SHP77 treated with DMSO at 0.1 percent for 48 hours (cell line): ENCODE measurements at regions not wholly inside any gene's neighbourhood (a gene's known extent, or its start where the extent isn't known, plus 50 kb on each side); places are given as distances from the start of the nearest gene placed in this dataset.
"Not testable (repeated sequence)": the region's sequence is repeated elsewhere in the genome, so short reads cannot be mapped to it uniquely, and the experiment has no call there.

Experiments used
- DNase-seq: peaks from one replicate; lab custom pipeline; 2025; lab: John Stamatoyannopoulos, UW

DNA sequence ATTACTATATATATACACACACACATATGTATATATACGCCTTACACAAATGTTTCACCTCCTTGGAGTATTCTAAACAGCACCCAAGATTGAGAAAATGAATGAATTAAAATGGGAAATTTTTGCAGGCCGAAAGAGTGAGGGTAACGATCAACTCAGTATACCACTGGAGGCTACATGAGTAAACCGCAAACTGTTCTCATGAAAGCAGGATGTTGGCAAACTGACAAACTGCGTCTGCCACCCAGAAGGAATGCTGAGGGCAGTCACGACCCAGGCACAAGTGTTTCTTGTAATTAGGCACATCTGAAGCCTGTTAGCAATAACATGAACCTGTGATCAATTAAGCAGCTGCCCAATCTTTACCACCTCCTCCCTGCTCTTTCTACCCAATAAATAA lies 666.5 kb downstream of the TDRD15 start:
- not testable (repeated sequence) for DNase-seq

DNA sequence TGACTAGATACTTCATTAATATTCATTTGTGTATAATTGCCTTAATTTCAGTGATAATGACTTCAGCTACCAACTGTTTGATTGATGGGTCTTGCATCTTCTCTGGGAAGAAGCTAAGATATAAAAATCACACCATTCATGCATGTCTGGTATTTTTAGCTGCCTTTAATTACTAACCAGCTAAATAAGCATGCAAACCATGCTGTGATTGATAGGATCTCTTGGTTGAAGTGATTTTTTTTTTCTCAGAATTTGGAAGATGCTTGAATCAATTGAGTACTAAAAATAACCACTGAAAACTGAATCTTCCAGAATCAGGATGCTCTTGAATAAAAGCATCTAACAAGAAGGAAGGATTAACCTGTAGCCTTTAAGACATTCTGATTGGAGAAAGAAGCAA lies 668.8 kb downstream of the TDRD15 start:
- no peak for DNase-seq

DNA sequence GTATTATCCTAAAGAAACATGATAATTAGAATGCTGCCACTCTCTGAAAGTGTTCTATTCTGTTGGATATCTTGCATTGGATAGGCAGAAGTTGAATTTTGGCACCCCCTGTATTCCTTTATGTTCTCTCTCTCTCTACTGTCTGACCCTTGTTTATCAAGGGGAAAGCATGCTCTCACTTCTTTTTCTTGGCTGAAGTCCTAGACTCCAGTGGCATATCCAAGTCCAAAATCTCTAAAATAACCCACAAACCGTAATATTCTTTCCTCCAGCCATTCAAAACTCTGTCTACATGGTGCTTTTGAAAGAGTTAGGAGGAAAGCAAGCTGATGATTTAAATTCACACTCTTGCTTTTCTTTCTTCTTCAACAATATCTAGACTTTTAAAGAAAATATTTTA lies 669.7 kb downstream of the TDRD15 start:
- DNase-seq = no peak

DNA sequence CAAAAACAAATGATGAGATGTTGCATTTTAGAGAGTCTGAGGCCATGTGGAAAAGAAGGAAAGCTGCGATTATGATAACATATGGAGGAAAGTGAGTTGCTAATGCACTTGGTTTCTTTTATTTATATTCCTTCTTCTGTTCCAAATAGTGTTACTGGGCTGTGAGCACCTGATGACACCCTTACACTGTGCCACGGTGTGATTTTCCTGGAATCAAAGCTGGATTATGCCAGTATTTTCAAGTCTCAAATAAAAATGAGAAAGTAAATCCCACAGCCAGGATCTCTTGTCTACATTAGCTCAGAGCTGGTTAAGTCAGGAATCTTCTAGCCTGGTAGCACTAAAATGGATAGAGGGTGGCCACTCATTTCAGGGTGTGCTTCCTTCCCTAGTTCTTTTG lies 670.8 kb downstream of the TDRD15 start:
- no peak for DNase-seq

DNA sequence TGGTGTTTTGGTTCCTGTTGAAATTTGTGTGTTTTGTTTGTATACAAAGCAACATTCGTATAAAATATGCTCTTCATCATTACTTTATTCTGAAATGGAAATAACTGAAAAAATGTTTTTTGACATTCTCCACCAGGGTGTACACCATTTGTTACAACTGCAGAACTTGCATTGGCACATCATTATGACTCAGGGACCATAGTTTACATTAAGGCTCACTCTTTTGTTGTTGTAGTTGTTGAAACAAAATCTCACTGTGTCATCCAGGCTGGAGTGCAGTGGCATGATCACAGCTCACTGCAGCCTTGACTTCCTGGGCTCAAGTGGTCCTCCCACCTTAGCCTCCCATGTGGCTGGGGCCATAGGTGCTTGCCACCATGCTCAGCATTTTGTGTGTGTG lies 676.6 kb downstream of the TDRD15 start:
- no peak for DNase-seq

DNA sequence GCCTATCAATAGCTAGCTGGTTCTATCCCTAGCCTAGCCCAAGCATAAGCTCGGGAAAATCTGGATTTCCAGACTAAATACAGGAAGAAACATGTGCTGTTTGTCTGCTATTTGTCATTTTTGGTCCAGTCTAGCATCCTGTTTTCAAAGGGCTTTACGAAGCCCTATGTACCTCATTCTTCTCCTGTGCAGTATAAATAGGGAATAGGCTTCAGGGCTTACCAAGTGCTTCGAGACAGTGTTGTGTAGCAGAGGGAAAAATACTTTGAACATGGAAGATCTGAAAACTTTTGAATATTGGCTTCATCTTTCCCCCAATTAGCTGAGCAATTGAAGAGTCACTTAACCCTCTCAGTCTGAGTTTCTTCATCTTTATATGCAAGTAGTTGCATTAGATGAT lies 679.8 kb downstream of the TDRD15 start:
- DNase-seq = no peak

DNA sequence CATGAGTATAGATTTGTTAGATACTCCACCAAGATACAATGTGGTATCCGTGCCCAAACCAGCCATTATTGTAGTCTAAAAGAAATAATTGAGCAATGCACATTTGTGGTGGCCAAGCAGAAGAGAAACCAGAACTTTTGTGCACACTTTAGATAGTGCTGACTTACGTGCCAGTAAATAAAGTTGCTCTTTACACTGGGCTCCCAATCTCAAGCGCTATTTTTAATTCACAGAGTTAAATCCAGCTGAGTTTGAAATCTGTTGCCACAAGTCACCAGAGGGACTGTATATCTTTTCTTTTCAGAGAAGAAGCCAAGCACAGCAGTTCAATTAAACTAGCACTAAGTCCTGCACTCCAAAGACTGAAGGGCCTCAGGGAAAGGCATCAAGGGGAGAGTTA lies 680.4 kb downstream of the TDRD15 start:
- DNase-seq = no peak

DNA sequence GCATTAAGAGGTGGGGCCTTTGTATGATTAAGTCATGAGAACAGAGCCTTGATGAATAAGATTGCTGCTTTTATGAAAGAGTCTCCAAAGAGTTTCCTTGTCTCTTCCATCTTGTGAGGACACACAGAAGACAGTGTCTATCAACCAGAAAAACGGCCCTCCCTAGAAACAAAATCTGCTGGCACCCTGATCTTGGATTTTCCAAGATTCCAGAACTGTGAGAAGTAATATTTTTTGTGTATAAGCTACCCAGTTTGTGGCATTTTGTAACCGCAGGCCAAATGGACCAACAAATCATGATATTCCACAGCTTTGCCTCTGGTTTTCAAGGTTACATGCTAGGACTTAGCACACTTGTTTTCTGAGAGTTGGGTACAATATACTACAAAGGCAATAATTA lies 687.8 kb downstream of the TDRD15 start:
- DNase-seq = no peak

DNA sequence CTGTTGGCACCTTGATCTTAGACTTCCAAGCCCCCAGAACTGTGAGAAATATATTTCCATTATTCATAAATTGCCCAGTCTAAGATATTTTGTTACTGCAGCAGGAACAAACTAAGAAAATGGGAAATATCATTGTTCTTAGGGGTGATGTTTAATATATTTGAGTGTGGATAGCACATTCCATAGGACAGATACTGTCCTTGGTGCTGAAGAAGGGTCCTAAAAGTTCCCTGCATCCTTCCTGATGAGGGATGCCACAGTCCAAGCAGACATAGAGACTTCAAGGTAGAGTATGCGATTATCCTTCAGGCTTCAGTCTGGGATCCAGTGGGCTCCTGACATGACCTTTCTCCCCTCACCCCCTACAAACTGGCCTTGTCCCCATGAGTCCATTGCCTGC lies 689.0 kb downstream of the TDRD15 start:
- DNase-seq = no peak

DNA sequence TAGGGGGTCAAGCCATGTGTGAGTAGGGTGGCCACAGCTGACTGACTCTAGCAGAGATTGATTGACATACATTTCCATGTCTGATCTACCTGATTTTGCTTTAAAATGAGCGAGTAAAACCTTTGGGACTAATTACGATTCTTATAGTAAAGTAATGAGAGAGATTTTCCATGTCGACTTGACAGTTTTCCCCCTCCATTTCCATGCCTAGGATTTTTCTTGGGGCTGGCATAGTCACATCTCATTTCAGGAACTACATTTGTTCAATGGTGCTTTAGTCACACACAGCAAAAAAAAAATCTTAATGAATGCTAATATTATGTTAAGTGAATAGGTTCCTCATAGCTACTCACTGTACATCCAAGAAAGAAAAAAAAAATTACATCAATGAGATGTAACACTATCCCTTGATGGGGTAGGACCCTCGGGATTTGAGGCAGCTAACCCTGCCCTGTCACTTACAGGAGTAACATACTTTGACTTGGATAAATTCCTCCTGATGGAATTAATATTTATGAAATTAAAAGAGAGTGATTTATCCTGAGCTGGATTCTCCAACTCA lies 690.9 kb downstream of the TDRD15 start:
- no peak for DNase-seq

DNA sequence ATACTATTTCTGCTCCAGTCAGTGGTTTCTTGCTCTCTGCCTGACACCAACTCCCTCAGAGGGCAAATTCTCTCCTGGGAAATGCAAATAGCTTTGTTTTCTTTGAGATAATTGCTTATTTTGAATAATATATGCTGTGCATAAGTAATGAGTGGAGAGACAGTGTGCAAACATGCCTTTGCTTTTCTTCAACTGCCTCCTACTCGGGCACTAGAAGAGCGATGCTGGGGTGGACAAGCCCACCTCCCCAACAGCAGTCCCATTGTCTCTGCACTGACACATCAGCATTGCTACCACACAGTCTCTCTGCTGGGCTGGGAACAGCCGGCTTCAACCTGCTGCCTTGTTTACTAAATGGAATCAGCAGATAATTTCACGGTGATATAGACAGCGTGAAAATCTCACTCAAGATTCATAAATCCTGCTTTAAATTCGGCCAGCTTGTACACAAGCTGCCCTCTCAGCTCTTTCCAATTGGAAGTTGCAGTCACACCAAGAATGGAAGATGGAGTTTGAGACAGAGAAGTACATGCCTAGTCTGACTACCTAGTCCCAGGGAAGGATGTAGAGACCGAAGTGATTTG lies 694.5 kb downstream of the TDRD15 start:
- DNase-seq = no peak

DNA sequence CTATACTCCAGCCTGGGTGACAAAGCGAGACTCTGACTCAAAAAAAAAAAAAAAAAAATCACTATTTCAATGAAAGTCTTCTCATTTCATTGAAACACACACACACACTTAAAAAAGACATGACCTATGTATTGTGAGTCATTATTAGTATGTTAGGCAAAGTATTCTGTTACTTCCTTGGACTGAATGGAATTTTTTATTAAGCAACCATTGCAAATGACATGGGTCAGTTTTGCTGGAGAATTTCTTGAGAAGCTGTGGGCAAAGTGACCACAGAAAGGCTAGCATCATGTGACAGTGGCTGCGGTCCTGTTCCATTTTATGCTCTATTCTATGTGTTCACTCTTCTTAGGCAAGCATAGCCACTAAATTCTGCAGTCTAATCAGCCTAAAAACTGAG lies 695.7 kb downstream of the TDRD15 start:
- DNase-seq = no peak

DNA sequence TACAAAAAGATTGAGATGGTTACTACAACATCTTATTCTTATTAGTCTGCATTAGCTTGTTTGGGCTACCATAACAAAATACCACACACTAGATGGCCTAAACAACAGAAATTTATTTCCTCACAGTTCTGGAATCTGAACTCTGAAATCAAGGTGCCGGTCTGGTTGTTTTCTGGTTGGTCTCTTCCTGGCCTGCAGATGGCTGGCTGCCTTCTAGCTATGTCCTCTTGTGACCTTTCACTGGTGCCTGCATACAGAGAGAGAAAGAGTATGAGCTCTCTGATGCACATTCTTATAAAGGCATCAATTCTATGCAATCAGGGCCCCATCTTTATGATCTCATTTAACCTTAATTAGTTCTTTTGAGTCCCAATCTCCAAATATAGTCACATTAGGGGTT lies 696.5 kb downstream of the TDRD15 start:
- no peak for DNase-seq

DNA sequence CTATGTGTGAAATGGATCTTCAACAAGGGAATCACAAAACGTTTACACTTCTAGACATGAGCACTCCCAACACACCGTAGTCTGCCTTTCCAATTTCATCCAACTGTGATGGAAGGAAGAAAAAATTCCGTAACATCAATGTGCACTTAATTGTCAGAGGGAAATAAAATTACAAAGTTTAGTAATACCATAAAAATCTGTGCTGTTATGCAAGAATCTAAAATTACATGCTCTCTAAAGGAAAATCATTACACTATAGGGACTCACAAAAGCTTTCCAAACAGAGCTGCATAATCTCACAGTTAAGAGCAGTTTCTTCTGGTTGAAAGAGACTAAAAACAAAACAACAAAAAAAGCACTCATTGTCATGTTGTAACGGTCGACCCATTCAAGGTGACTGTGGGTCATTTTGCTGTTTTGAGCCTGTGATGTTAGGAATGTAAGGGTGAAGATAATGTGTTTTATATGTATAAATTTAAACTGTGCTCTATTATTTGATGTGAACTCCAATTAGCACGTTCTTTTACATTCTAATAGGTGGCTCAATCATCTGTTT lies 698.0 kb downstream of the TDRD15 start:
- no peak for DNase-seq

DNA sequence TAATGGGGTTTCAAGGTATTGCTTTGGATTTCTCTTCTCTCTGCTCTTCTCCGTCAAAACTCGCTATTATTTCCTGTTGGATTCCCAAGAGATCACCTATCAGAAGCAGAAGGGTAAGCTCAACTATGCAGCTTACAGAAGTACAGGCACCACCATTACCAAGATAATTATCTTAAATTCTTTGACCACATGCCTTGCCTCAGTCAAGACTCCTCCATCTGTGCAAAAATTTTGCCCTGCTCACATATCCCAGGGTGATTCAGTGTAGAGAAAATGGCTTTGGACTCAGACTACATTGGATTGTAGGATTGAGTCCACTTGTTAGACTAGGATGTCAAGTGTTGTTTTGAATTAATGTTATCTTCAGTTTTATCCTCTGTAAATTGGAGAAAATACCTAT lies 698.7 kb downstream of the TDRD15 start:
- DNase-seq = no peak

DNA sequence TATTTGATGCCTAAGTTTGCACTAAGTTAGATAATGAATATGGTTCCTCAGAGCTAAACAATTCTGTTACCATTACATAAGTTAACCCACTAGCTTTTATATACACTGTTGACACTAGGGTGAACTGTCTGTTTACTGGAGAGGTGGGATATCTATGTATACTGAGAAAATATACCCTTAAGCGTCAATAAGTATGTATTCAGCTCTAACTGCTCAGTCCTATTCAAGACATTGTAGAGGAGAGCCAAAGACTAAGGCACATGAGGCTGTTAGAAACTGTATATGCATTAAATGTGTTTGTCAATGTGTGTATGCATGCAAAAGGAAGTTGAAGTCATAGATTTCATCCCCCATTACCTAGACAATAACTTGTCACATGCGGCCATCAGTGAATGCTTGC lies 710.0 kb downstream of the TDRD15 start:
- no peak for DNase-seq

DNA sequence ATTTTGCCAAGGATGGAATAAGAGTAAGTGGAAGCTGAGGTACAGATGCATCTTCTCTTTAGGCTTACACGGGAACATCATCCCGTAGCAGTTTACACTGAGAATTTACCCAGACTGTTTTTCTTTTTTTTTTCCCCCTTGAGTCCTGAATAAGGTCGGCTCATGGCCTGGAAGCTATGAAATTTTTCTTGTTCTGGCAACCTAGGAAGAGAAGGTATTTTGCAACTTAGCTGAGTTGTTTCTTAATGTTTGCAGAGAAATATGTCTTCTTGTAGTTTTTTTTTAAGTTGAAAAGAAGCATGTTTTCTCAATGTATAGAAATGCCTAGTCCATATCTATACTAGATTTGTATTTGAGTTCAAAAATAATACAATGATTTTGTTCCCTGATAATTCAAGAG lies 712.5 kb downstream of the TDRD15 start:
- no peak for DNase-seq

DNA sequence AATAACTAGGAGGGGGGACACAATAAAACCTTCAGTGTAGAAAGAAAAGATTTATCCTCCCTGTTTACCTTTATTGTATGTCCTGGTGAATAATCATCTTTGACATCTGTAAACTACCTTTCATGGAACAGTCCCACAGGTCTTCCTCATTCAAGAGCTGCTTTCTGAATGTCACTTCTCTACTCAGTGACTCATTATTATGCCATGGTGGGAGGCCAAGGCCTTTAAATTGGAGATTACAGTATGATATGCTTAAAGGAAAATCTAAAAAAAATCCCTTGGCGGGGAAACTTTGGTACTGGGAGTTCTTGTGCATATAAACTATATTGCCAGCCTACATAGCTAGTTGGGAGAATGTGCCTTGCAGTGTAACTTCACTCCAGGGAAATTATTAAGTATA lies 713.0 kb downstream of the TDRD15 start:
- DNase-seq = no peak

DNA sequence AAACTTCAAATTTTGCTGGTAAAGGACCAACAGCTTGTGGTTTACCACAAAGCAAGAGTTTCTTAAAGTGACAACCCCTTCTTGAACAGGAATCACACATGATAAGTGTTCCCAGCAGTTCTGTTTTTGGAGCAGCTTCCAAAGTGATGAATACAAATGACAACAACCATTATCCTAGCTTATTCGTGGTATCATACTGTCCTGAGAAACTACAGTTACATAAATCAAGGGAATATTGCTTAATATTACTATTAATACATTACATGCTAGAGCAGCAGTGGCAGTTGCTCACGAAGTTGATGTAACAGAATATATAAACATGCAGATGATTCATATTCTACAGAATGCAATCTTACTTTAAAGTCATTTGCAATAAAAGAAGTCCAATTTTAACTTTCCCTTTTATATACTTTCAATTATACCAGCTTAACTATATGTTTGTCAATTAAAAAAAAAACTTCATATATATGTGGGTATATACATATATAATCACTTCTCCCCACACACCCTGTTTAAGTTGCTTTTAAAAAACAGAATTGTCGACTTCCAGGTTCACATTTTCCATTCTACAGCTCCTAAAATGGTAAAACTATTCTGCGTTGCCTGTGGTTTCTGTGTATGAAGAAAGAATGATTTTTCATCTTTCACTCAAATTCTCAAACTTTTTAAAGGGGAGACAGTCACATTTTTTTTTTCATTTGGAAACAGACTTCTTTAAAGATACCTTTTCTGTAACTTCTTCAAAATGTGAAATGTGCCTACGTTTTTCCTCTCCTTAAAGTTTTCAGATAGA lies 713.6 kb downstream of the TDRD15 start:
- DNase-seq = no peak

DNA sequence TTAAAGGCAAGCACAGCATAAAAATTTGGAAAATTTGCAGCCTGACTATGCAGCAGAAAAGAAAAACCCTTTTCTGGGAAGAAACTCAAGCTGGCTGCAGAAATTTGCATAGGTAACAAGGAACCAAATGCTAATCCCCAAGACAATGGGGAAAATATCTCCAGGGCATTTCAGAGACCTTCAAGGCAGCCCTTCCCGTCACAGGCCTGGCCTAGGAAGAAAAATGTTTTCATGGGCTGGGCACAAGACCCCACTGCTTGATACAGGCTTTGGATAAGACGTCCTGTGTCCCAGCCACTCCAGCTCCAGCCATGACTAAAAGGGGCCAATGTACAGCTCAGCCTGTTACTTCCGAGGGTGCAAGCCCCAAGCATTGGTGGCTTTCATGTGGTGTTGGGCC lies 717.6 kb downstream of the TDRD15 start:
- DNase-seq = no peak

DNA sequence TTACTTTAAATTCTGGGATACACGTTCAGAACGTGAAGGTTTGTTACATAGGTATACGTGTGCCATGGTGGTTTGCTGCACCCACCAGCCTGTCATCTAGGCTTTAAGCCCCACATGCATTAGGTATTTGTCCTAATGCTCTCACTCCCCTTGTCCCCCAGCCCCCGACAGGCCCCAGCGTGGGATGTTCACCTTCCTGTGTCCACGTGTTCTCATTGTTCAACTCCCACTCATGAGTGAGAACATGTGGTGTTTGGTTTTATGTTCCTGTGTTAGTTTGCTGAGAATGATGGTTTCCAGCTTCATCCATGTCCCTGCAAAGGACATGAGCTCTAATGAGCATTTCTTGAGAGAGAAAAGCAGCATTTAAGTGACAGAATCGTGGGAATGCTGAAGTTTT lies 726.6 kb downstream of the TDRD15 start:
- DNase-seq = not testable (repeated sequence)

DNA sequence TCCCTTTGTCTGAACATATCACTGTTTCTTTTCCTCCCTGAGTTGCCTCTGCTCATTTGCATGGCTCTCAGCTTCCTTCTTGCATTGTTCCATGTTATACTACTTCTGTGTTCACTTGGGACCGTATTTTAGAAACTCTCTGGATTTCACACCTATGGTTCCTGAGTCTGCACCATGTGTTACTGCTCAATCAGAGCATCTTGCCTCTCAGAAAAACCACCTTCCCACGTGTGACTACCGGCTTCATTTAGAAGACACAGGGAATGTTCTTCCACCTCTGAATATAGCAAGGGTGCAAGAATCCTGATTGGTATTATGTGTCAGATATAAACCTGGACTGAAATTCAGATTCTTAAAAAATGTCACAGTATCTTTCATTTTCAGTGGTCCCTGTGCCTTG lies 731.2 kb downstream of the TDRD15 start:
- DNase-seq = no peak

DNA sequence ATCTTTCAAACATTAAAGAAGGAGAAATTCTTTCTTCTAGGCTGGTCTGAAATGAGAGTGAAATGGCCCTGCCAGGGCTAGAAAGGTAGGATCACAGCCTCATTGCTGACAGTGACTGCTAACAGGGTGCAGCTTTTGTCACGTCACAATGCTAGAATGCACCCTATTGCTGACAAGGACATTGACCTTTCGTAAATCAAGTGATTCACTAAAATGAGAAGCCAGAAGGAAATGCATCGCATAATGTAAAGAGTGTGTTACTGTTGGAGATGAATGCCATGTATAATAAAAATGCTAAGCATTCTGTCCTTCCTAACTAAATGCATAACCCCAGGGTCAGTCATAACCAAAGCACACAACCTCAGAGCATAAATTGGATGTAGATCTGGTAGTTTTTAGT lies 732.9 kb downstream of the TDRD15 start:
- DNase-seq = no peak
